ENCODE measurements at regions not wholly inside any gene's neighbourhood (a gene's known extent, or its start where the extent isn't known, plus 50 kb on each side); places are given as distances from the start of the nearest gene placed in this dataset.

- ATAC-seq: no peak
- DNase-seq (ENCODE audit: low spot score): no peak
- intact Hi-C loops (cut with DNase I): no loop called here
These were observed 168.1 kb downstream of the NXPE2 start for GRCh38 chr11:114846416-114846791.

- ATAC-seq (no peak), DNase-seq (ENCODE audit: low spot score) (no peak)
- intact Hi-C loops (cut with DNase I): no loop called here
These were observed 169.1 kb downstream of the NXPE2 start for GRCh38 chr11:114847306-114847975.

GRCh38 chr11:114848027-114848426 lies 169.7 kb downstream of the NXPE2 start:
- ATAC-seq: no peak
- intact Hi-C loops (cut with DNase I): no loop called here
- no peak for DNase-seq (ENCODE audit: low spot score)

- no peak for DNase-seq (ENCODE audit: low spot score)
- intact Hi-C loops (cut with DNase I): no loop called here
- ATAC-seq: no peak
These were observed 179.0 kb downstream of the NXPE2 start for GRCh38 chr11:114857281-114857680.

GRCh38 chr11:114864896-114865295 lies 186.6 kb downstream of the NXPE2 start:
- intact Hi-C loops (cut with DNase I): no loop called here
- no peak for ATAC-seq
- DNase-seq (ENCODE audit: low spot score): no peak

GRCh38 chr11:114876234-114876633 lies 197.9 kb downstream of the NXPE2 start:
- DNase-seq (ENCODE audit: low spot score): no peak
- intact Hi-C loops (cut with DNase I): no loop called here
- no peak for ATAC-seq

- no peak for ATAC-seq
- DNase-seq (ENCODE audit: low spot score): no peak
- intact Hi-C loops (cut with DNase I): no loop called here
These were observed 199.6 kb downstream of the NXPE2 start for GRCh38 chr11:114877976-114878375.

GRCh38 chr11:114880442-114880841 lies 202.1 kb downstream of the NXPE2 start:
- ATAC-seq (no peak), DNase-seq (ENCODE audit: low spot score) (no peak)
- intact Hi-C loops (cut with DNase I): no loop called here

- intact Hi-C loops (cut with DNase I): no loop called here
- no peak for ATAC-seq
- no peak for DNase-seq (ENCODE audit: low spot score)
These were observed 205.1 kb downstream of the NXPE2 start for GRCh38 chr11:114883472-114883871.

- DNase-seq (ENCODE audit: low spot score) (no peak), ATAC-seq (no peak)
- intact Hi-C loops (cut with DNase I): no loop called here
These were observed 208.4 kb downstream of the NXPE2 start for GRCh38 chr11:114886644-114887265.

- ATAC-seq (no peak), DNase-seq (ENCODE audit: low spot score) (no peak)
- intact Hi-C loops (cut with DNase I): no loop called here
These were observed 211.3 kb downstream of the NXPE2 start for GRCh38 chr11:114889594-114890011.

GRCh38 chr11:114890038-114890437 lies 211.7 kb downstream of the NXPE2 start:
- ATAC-seq: no peak
- DNase-seq (ENCODE audit: low spot score): no peak
- intact Hi-C loops (cut with DNase I): no loop called here

- DNase-seq (ENCODE audit: low spot score) (no peak), ATAC-seq (no peak)
- intact Hi-C loops (cut with DNase I): no loop called here
These were observed 213.6 kb downstream of the NXPE2 start for GRCh38 chr11:114891911-114892310.

GRCh38 chr11:114892381-114893197 lies 214.3 kb downstream of the NXPE2 start:
- ATAC-seq (no peak), DNase-seq (ENCODE audit: low spot score) (no peak)
- intact Hi-C loops (cut with DNase I): no loop called here

GRCh38 chr11:114893329-114893728 lies 215.0 kb downstream of the NXPE2 start:
- DNase-seq (ENCODE audit: low spot score) (no peak), ATAC-seq (no peak)
- intact Hi-C loops (cut with DNase I): no loop called here

GRCh38 chr11:114896594-114896993 lies 218.3 kb downstream of the NXPE2 start:
- DNase-seq (ENCODE audit: low spot score) (no peak), ATAC-seq (no peak)
- intact Hi-C loops (cut with DNase I): no loop called here

GRCh38 chr11:114909866-114910265 lies 231.5 kb downstream of the NXPE2 start:
- DNase-seq (ENCODE audit: low spot score): no peak
- intact Hi-C loops (cut with DNase I): no loop called here
- ATAC-seq: no peak

GRCh38 chr11:114912826-114913225 lies 234.5 kb downstream of the NXPE2 start:
- intact Hi-C loops (cut with DNase I): no loop called here
- DNase-seq (ENCODE audit: low spot score) (no peak), ATAC-seq (no peak)

GRCh38 chr11:114914231-114915005 lies 236.1 kb downstream of the NXPE2 start:
- intact Hi-C loops (cut with DNase I): no loop called here
- no peak for DNase-seq (ENCODE audit: low spot score)
- no peak for ATAC-seq
